Panc1 (cell line): ENCODE measurements at regions not wholly inside any gene's neighbourhood (a gene's known extent, or its start where the extent isn't known, plus 50 kb on each side); places are given as distances from the start of the nearest gene placed in this dataset.

Experiments
- ATAC-seq: fragments of 200-7000 bp; cut with Tn5 transposase; 2 replicates; pipeline ENCODE4 v1.9.1; 2020; ENCODE audit warnings: mild to moderate bottlenecking, moderate library complexity
- BruUV-seq: library from RNA; stranded (reverse); fragments of 400-500 nt; replicated peaks from 2 replicates; lab custom pipeline; 2021; lab: Mats Ljungman, UMichigan
- CTCF ChIA-PET: fragments of 300-600 bp; sonication (Branson Sonifier 250); formaldehyde crosslinking; loops from one replicate; lab custom pipeline; 2022; ENCODE audit warnings: antibody characterized with exemption; lab: Charles Lee
- POLR2A ChIA-PET: fragments of 300-600 bp; sonication (Branson Sonifier 250); formaldehyde crosslinking; loops from one replicate; lab custom pipeline; 2022; ENCODE audit warnings: antibody characterized with exemption; lab: Charles Lee
- DNase-seq: peaks from one replicate; pipeline ENCODE4 v3.0.0-alpha.2; 2010; ENCODE audit warnings: low read depth, low spot score
- H3K27ac ChIP-seq: 2 replicates; pipeline ENCODE4 v1.5.1; 2011; ENCODE audit warnings: mild to moderate bottlenecking, low read length, inconsistent platforms
- H3K27me3 ChIP-seq: fragments of 200-500 bp; sonication (Bioruptor generic); 2 replicates; pipeline ENCODE4 v1.6.0; 2014; ENCODE audit warnings: low read length, inconsistent platforms; ENCODE audit not compliant: control insufficient read depth, insufficient read depth
- H3K36me3 ChIP-seq: fragments of 200-500 bp; sonication (Bioruptor generic); 2 replicates; pipeline ENCODE4 v1.5.1; 2014; ENCODE audit warnings: inconsistent platforms, mild to moderate bottlenecking, low read length, moderate library complexity; ENCODE audit not compliant: control insufficient read depth, insufficient read depth
- H3K4me1 ChIP-seq: 2 replicates; pipeline ENCODE4 v1.5.1; 2011; ENCODE audit warnings: inconsistent platforms, mild to moderate bottlenecking, low read length, moderate library complexity; ENCODE audit not compliant: control insufficient read depth, insufficient read depth
- H3K4me3 ChIP-seq, 2 experiments: 2 replicates each; pipeline ENCODE4 v1.5.1; 2011 to 2012; ENCODE audit warnings: low read depth in 2 of 2, low read length in 2 of 2, mild to moderate bottlenecking in 2 of 2, inconsistent platforms in 1 of 2, moderate library complexity in 1 of 2
- H3K9me3 ChIP-seq: fragments of 200-500 bp; sonication (Bioruptor generic); 2 replicates; pipeline ENCODE4 v1.5.1; 2014; ENCODE audit warnings: low read depth, mild to moderate bottlenecking, inconsistent platforms, low read length, moderate library complexity; ENCODE audit not compliant: control insufficient read depth, insufficient read depth
- POLR2AphosphoS5 ChIP-seq: IDR thresholded peaks from 2 replicates; pipeline ENCODE4 v1.6.1; 2012; ENCODE audit warnings: mild to moderate bottlenecking, low read depth, low read length, moderate library complexity
- SIN3A ChIP-seq: IDR thresholded peaks from 2 replicates; pipeline ENCODE4 v1.6.1; 2012; ENCODE audit warnings: low read depth, mild to moderate bottlenecking, low read length, moderate library complexity, borderline replicate concordance; ENCODE audit not compliant: insufficient read depth
- TCF7L2 ChIP-seq: IDR thresholded peaks from 2 replicates; pipeline ENCODE4 v1.6.1; 2011; ENCODE audit warnings: mild to moderate bottlenecking, low read depth, low read length, inconsistent platforms
- in situ Hi-C: cut with HindIII; loops from 2 replicates; pipeline ENCODE4 v1.10.0; 2016; ENCODE audit warnings: low sequenced_read_pairs, low pct_unique_long_range_greater_than_20kb
- intact Hi-C: fragments of 100-400 bp; cut with micrococcal nuclease; formaldehyde crosslinking; loops from one replicate; pipeline ENCODE4 v1.10.0; 2022; ENCODE audit not compliant: unreplicated experiment
- TF ChIP-seq, protein P1 (sequence below), 2 experiments: IDR thresholded peaks; 2 replicates each; pipeline ENCODE4 v1.6.1; 2011 to 2012; ENCODE audit warnings: low read depth in 2 of 2, control low read depth in 1 of 2, low read length in 1 of 2, mild to moderate bottlenecking in 1 of 2, moderate library complexity in 1 of 2; ENCODE audit not compliant: insufficient read depth in 1 of 2
- TF ChIP-seq, protein P2 (sequence below): fragments of 450-650 bp; IDR thresholded peaks from 2 replicates; pipeline ENCODE4 v1.5.1; 2017; ENCODE audit warnings: mild to moderate bottlenecking

DNA sequence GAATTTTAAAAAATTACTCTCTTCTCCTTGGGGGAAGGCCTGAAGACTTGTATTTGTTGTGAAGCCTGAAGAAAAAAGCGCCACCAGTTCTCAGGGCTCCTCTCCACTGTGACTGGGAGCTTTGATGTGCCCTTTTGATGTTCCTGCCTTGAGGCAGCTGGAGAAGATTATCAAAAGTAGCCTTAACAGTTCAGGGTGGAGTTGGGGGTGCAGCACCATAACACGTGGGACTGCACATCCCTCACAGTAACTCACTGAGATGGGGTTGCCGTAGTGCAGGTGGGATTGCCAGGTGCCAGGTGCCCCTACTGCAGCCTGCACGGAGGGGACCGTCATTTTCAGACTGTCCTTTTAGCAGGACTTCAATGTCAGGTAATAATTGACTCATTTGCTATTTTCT is 474.1 kb downstream of the ETNK1 start:
- no peak for DNase-seq
- POLR2A ChIA-PET = no interaction called here
- H3K4me3 ChIP-seq = no peak overlapping the region
- no TSS peak for BruUV-seq
- no peak overlapping the region for H3K27ac ChIP-seq
- no peaks in the 10 kb centered on the region for H3K36me3 ChIP-seq
- H3K27me3 ChIP-seq = no peaks in the 10 kb centered on the region
- ATAC-seq = no peak
- in situ Hi-C loops (no loop called here), intact Hi-C loops (no loop called here)
- CTCF ChIA-PET = no interaction called here
- TF ChIP-seq TCF7L2 (no peak), POLR2AphosphoS5 (no peak), SIN3A (no peak)
- TF ChIP-seq, protein P1, sequence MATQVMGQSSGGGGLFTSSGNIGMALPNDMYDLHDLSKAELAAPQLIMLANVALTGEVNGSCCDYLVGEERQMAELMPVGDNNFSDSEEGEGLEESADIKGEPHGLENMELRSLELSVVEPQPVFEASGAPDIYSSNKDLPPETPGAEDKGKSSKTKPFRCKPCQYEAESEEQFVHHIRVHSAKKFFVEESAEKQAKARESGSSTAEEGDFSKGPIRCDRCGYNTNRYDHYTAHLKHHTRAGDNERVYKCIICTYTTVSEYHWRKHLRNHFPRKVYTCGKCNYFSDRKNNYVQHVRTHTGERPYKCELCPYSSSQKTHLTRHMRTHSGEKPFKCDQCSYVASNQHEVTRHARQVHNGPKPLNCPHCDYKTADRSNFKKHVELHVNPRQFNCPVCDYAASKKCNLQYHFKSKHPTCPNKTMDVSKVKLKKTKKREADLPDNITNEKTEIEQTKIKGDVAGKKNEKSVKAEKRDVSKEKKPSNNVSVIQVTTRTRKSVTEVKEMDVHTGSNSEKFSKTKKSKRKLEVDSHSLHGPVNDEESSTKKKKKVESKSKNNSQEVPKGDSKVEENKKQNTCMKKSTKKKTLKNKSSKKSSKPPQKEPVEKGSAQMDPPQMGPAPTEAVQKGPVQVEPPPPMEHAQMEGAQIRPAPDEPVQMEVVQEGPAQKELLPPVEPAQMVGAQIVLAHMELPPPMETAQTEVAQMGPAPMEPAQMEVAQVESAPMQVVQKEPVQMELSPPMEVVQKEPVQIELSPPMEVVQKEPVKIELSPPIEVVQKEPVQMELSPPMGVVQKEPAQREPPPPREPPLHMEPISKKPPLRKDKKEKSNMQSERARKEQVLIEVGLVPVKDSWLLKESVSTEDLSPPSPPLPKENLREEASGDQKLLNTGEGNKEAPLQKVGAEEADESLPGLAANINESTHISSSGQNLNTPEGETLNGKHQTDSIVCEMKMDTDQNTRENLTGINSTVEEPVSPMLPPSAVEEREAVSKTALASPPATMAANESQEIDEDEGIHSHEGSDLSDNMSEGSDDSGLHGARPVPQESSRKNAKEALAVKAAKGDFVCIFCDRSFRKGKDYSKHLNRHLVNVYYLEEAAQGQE (IDR thresholded peaks at IDR 0.05; ENCODE audit: insufficient read depth in 1 of 2, low read depth in 2 of 2, low read length in 1 of 2) = no peak
- TF ChIP-seq, protein P2, sequence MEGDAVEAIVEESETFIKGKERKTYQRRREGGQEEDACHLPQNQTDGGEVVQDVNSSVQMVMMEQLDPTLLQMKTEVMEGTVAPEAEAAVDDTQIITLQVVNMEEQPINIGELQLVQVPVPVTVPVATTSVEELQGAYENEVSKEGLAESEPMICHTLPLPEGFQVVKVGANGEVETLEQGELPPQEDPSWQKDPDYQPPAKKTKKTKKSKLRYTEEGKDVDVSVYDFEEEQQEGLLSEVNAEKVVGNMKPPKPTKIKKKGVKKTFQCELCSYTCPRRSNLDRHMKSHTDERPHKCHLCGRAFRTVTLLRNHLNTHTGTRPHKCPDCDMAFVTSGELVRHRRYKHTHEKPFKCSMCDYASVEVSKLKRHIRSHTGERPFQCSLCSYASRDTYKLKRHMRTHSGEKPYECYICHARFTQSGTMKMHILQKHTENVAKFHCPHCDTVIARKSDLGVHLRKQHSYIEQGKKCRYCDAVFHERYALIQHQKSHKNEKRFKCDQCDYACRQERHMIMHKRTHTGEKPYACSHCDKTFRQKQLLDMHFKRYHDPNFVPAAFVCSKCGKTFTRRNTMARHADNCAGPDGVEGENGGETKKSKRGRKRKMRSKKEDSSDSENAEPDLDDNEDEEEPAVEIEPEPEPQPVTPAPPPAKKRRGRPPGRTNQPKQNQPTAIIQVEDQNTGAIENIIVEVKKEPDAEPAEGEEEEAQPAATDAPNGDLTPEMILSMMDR = no peak
- no peaks in the 10 kb centered on the region for H3K9me3 ChIP-seq
- H3K4me1 ChIP-seq = no peaks in the 10 kb centered on the region

DNA sequence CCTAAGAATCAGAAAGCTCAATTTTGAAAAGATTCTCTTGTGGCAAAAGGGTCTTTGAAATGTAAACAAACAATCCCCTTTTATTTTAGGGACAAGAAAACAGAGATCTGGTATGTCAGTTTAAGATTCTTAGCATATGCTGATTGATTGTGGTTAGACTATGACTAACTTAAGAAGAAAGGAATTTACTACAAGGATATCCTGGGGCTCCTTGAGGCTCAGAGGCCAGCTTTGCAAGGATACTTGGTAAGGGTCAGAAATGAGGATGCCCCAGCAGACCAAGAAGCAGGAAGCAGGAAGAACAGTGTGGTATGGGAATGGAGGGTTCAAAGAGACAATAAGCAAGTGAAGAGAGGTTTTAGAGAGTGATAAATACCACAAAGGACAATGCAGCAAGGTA is 474.6 kb downstream of the ETNK1 start:
- H3K27ac ChIP-seq = no peak overlapping the region
- DNase-seq (no peak), ATAC-seq (no peak)
- in situ Hi-C loops = no loop called here
- H3K9me3 ChIP-seq = no peaks in the 10 kb centered on the region
- no peaks in the 10 kb centered on the region for H3K36me3 ChIP-seq
- TF ChIP-seq, protein P2 = no peak
- TF ChIP-seq SIN3A = no peak
- TF ChIP-seq, protein P1 (IDR thresholded peaks at IDR 0.05; ENCODE audit: insufficient read depth in 1 of 2, low read depth in 2 of 2, low read length in 1 of 2) = no peak
- no peak for TF ChIP-seq POLR2AphosphoS5
- TF ChIP-seq TCF7L2 = no peak
- CTCF ChIA-PET = no interaction called here
- no peak overlapping the region for H3K4me3 ChIP-seq
- H3K4me1 ChIP-seq = no peaks in the 10 kb centered on the region
- H3K27me3 ChIP-seq = no peaks in the 10 kb centered on the region
- no TSS peak for BruUV-seq
- POLR2A ChIA-PET = no interaction called here
- intact Hi-C loops = no loop called here
